ENCODE measurements at regions not wholly inside any gene's neighbourhood (a gene's known extent, or its start where the extent isn't known, plus 50 kb on each side); places are given as distances from the start of the nearest gene placed in this dataset.

- no peak for DNase-seq
These were observed 132.3 kb upstream of the CDH12 start for GRCh38 chr5:22985446-22985845.

GRCh38 chr5:22970956-22971618 lies 117.9 kb upstream of the CDH12 start:
- no peak for DNase-seq

GRCh38 chr5:22970491-22970890 lies 117.3 kb upstream of the CDH12 start:
- no peak for DNase-seq

GRCh38 chr5:22968386-22968785 lies 115.2 kb upstream of the CDH12 start:
- DNase-seq = no peak

GRCh38 chr5:22965960-22966359 lies 112.8 kb upstream of the CDH12 start:
- no peak for DNase-seq

- DNase-seq = no peak
These were observed 111.5 kb upstream of the CDH12 start for GRCh38 chr5:22964632-22965031.

- no peak for DNase-seq
These were observed 105.5 kb upstream of the CDH12 start for GRCh38 chr5:22958462-22959262.

- no peak for DNase-seq
These were observed 94.8 kb upstream of the CDH12 start for GRCh38 chr5:22947921-22948320.

- no peak for DNase-seq
These were observed 85.2 kb upstream of the CDH12 start for GRCh38 chr5:22938362-22938761.

- DNase-seq = no peak
These were observed 75.8 kb upstream of the CDH12 start for GRCh38 chr5:22928821-22929482.

- DNase-seq = no peak
These were observed 73.4 kb upstream of the CDH12 start for GRCh38 chr5:22926574-22926973.

GRCh38 chr5:22918511-22918910 lies 65.4 kb upstream of the CDH12 start:
- no peak for DNase-seq

- no peak for DNase-seq
These were observed 63.2 kb upstream of the CDH12 start for GRCh38 chr5:22916393-22916792.

GRCh38 chr5:22911019-22911418 lies 57.9 kb upstream of the CDH12 start:
- DNase-seq = no peak

GRCh38 chr5:22910523-22910922 lies 57.4 kb upstream of the CDH12 start:
- DNase-seq = no peak

GRCh38 chr5:22908586-22908985 lies 55.4 kb upstream of the CDH12 start:
- no peak for DNase-seq

GRCh38 chr5:22908129-22908528 lies 55.0 kb upstream of the CDH12 start:
- no peak for DNase-seq
